H1 (cell line): ENCODE measurements at regions not wholly inside any gene's neighbourhood (a gene's known extent, or its start where the extent isn't known, plus 50 kb on each side); places are given as distances from the start of the nearest gene placed in this dataset.

Source experiments
- CTCF ChIA-PET: fragments of 300-600 bp; sonication (Branson Sonifier 250); formaldehyde crosslinking; loops from one replicate; lab custom pipeline; 2021; ENCODE audit not compliant: partially characterized antibody; lab: Charles Lee
- POLR2A ChIA-PET: fragments of 300-600 bp; sonication (Branson Sonifier 250); formaldehyde crosslinking; loops from one replicate; lab custom pipeline; 2021; ENCODE audit warnings: inconsistent platforms; ENCODE audit not compliant: partially characterized antibody; lab: Charles Lee
- DNase-seq, 2 experiments: peaks; one replicate each; pipeline versions ENCODE4 v3.0.0 to v3.0.0-alpha.2; 2010 to 2022; ENCODE audit warnings: low spot score in 2 of 2, low read depth in 1 of 2, mixed read lengths in 1 of 2
- FAIRE-seq: peaks from 2 replicates; lab custom pipeline; 2011; peaks lifted over from hg19 to GRCh38; lab: Jason Lieb, UNC
- H2AFZ ChIP-seq: 2 replicates; pipeline ENCODE4 v1.8.1; 2012; ENCODE audit warnings: low read length, inconsistent platforms
- H2AK5ac ChIP-seq: 2 replicates; pipeline ENCODE4 v1.6.1; 2013; ENCODE audit warnings: low read depth, low read length
- H2BK120ac ChIP-seq: replicated peaks from 2 replicates; pipeline ENCODE3; 2013; ENCODE audit warnings: low read depth, low read length, inconsistent platforms
- H2BK12ac ChIP-seq: 2 replicates; pipeline ENCODE4 v1.6.1; 2013; ENCODE audit warnings: low read depth, low read length
- H2BK15ac ChIP-seq: 2 replicates; pipeline ENCODE4 v1.6.1; 2013; ENCODE audit warnings: low read length
- H2BK20ac ChIP-seq: 2 replicates; pipeline ENCODE4 v1.6.1; 2013; ENCODE audit warnings: low read length
- H2BK5ac ChIP-seq: 2 replicates; pipeline ENCODE4 v1.6.1; 2013; ENCODE audit warnings: low read depth, low read length
- H3K14ac ChIP-seq: 2 replicates; pipeline ENCODE4 v1.6.1; 2013; ENCODE audit warnings: inconsistent platforms; ENCODE audit not compliant: insufficient read length
- H3K18ac ChIP-seq: 2 replicates; pipeline ENCODE4 v1.6.1; 2013; ENCODE audit warnings: low read length; ENCODE audit errors: extremely low read depth
- H3K23ac ChIP-seq: 2 replicates; pipeline ENCODE4 v1.6.1; 2013; ENCODE audit warnings: inconsistent platforms; ENCODE audit not compliant: insufficient read length
- H3K23me2 ChIP-seq: 2 replicates; pipeline ENCODE4 v1.6.1; 2013; ENCODE audit warnings: low read depth, low read length
- H3K27ac ChIP-seq: 2 replicates; pipeline ENCODE4 v1.6.1; 2011; ENCODE audit warnings: low read depth, low read length, inconsistent platforms
- H3K27me3 ChIP-seq, 4 experiments: replicated peaks in 1 of 4; 1 replicate in 1 of 4; 2 replicates in 3 of 4; pipeline versions ENCODE4 v1.6.1 to v1.8.1; 2011 to 2013; ENCODE audit warnings: low read length in 3 of 4, mild to moderate bottlenecking in 3 of 4, inconsistent platforms in 2 of 4, mixed read lengths in 2 of 4, moderate library complexity in 1 of 4; ENCODE audit not compliant: control insufficient read depth in 3 of 4, insufficient read depth in 3 of 4; ENCODE audit errors: extremely low read depth in 1 of 4
- H3K36me3 ChIP-seq, 4 experiments: 2 replicates each; pipeline versions ENCODE4 v1.6.1 to v1.8.1; 2011 to 2013; ENCODE audit warnings: mild to moderate bottlenecking in 4 of 4, low read length in 3 of 4, moderate library complexity in 2 of 4, control low read depth in 1 of 4, inconsistent platforms in 1 of 4; ENCODE audit not compliant: insufficient read depth in 4 of 4, control insufficient read depth in 2 of 4
- H3K4ac ChIP-seq: replicated peaks from 2 replicates; pipeline ENCODE3; 2013; ENCODE audit warnings: low read length, low read depth, mixed read lengths, inconsistent platforms; ENCODE audit not compliant: insufficient read length
- H3K4me1 ChIP-seq, 4 experiments: replicated peaks in 1 of 4; 1 replicate in 1 of 4; 2 replicates in 3 of 4; pipeline versions ENCODE4 v1.6.1 to v1.8.1; 2011 to 2013; ENCODE audit warnings: low read length in 3 of 4, inconsistent platforms in 2 of 4, mixed read lengths in 1 of 4; ENCODE audit not compliant: insufficient read depth in 4 of 4, control insufficient read depth in 3 of 4
- H3K4me2 ChIP-seq, 2 experiments: 2 replicates each; pipeline versions ENCODE4 v1.6.1 to v1.8.1; 2011 to 2013; ENCODE audit warnings: low read depth in 2 of 2, low read length in 2 of 2, control low read depth in 1 of 2, inconsistent platforms in 1 of 2, mild to moderate bottlenecking in 1 of 2; ENCODE audit not compliant: insufficient read depth in 1 of 2
- H3K4me3 ChIP-seq, 4 experiments: fragments of 200-600, 300-600 bp in 1 of 4; sonication (generic), shearing (Covaris generic), sonication (Bioruptor Twin) in 1 of 4; 2 replicates each; pipeline versions ENCODE4 v1.5.1 to v1.8.1; 2011 to 2016; ENCODE audit warnings: low read length in 4 of 4, low read depth in 3 of 4, control low read depth in 2 of 4, inconsistent platforms in 2 of 4, mild to moderate bottlenecking in 2 of 4, mixed read lengths in 1 of 4, moderate library complexity in 1 of 4; ENCODE audit not compliant: insufficient read depth in 2 of 4; ENCODE audit errors: extremely low read depth in 1 of 4
- H3K56ac ChIP-seq: replicated peaks from 2 replicates; pipeline ENCODE3; 2013; ENCODE audit warnings: low read depth, mild to moderate bottlenecking, mixed read lengths, low read length, inconsistent platforms; ENCODE audit not compliant: insufficient read length
- H3K79me1 ChIP-seq: 2 replicates; pipeline ENCODE4 v1.6.1; 2013; ENCODE audit warnings: low read depth, low read length, control low read depth
- H3K79me2 ChIP-seq, 2 experiments: 2 replicates each; pipeline versions ENCODE4 v1.6.1 to v1.8.1; 2012 to 2013; ENCODE audit warnings: low read length in 2 of 2, mild to moderate bottlenecking in 2 of 2, inconsistent platforms in 1 of 2; ENCODE audit not compliant: insufficient read depth in 2 of 2, control insufficient read depth in 1 of 2
- H3K9ac ChIP-seq, 4 experiments: replicated peaks in 1 of 4; 1 replicate in 1 of 4; 2 replicates in 3 of 4; pipeline versions ENCODE4 v1.6.1 to v1.8.1; 2011 to 2013; ENCODE audit warnings: low read depth in 3 of 4, low read length in 3 of 4, control low read depth in 2 of 4, mild to moderate bottlenecking in 2 of 4, moderate library complexity in 2 of 4, inconsistent platforms in 1 of 4; ENCODE audit errors: extremely low read depth in 1 of 4
- H3K9me3 ChIP-seq, 2 experiments: 2 replicates each; pipeline versions ENCODE4 v1.6.1 to v1.8.1; 2012 to 2013; ENCODE audit warnings: mild to moderate bottlenecking in 2 of 2, moderate library complexity in 2 of 2, control low read depth in 1 of 2, inconsistent platforms in 1 of 2, low read depth in 1 of 2, low read length in 1 of 2, mixed read lengths in 1 of 2; ENCODE audit not compliant: insufficient read depth in 2 of 2
- H4K20me1 ChIP-seq, 2 experiments: replicated peaks in 1 of 2; 2 replicates each; pipeline versions ENCODE3 to v1.8.1; 2011 to 2013; ENCODE audit warnings: inconsistent platforms in 2 of 2, low read length in 2 of 2, mild to moderate bottlenecking in 1 of 2; ENCODE audit not compliant: insufficient read depth in 2 of 2, control insufficient read depth in 1 of 2
- H4K5ac ChIP-seq: 2 replicates; pipeline ENCODE4 v1.6.1; 2013; ENCODE audit warnings: low read length, low read depth, mixed read lengths, inconsistent platforms; ENCODE audit not compliant: insufficient read length
- H4K8ac ChIP-seq: 2 replicates; pipeline ENCODE4 v1.8.0; 2013; ENCODE audit warnings: mild to moderate bottlenecking, moderate library complexity, low read length, inconsistent platforms; ENCODE audit not compliant: insufficient read depth; ENCODE audit errors: extremely low read depth
- H4K91ac ChIP-seq: replicated peaks from 2 replicates; pipeline ENCODE3; 2013; ENCODE audit warnings: low read length, mixed read lengths, inconsistent platforms; ENCODE audit not compliant: insufficient read length
- BRCA1 ChIP-seq: IDR thresholded peaks from 2 replicates; pipeline ENCODE4 v1.6.1; 2012; ENCODE audit warnings: low read depth, low read length, improper control_type of control experiment
- CBX5 ChIP-seq: fragments of 300-800, 300-1000 bp; sonication (generic); IDR thresholded peaks from 2 replicates; pipeline ENCODE4 v1.7.1; 2016; ENCODE audit warnings: antibody characterized with exemption, low read length, low read depth
- CTBP2 ChIP-seq: IDR thresholded peaks from 2 replicates; pipeline ENCODE4 v1.7.0; 2011; ENCODE audit warnings: borderline replicate concordance, mild to moderate bottlenecking, moderate library complexity, mixed read lengths, low read length; ENCODE audit not compliant: insufficient read depth, insufficient read length
- CTCF ChIP-seq, 3 experiments: IDR thresholded peaks; 1 replicate in 2 of 3; 2 replicates in 1 of 3; pipeline versions ENCODE4 v1.5.1 to v1.6.1; 2011; ENCODE audit warnings: low read length in 3 of 3, mild to moderate bottlenecking in 3 of 3, inconsistent platforms in 2 of 3, low read depth in 1 of 3, moderate library complexity in 1 of 3; ENCODE audit not compliant: insufficient read depth in 1 of 3; ENCODE audit errors: control extremely low read depth in 1 of 3
- FOSL1 ChIP-seq: IDR thresholded peaks from 2 replicates; pipeline ENCODE4 v1.6.1; 2011; ENCODE audit warnings: mild to moderate bottlenecking, low read depth, low read length, moderate library complexity; ENCODE audit not compliant: insufficient read depth
- MAFK ChIP-seq: IDR thresholded peaks from 2 replicates; pipeline ENCODE4 v1.6.1; 2012; ENCODE audit warnings: low read depth, mild to moderate bottlenecking, improper control_type of control experiment, low read length
- MAX ChIP-seq: IDR thresholded peaks from 2 replicates; pipeline ENCODE4 v1.6.1; 2012; ENCODE audit warnings: inconsistent platforms
- POU5F1 ChIP-seq: IDR thresholded peaks from 2 replicates; pipeline ENCODE4 v1.6.1; 2011; ENCODE audit warnings: low read depth, mild to moderate bottlenecking, low read length, moderate library complexity
- RXRA ChIP-seq: IDR thresholded peaks from 2 replicates; pipeline ENCODE4 v1.6.1; 2011; ENCODE audit warnings: low read depth, mild to moderate bottlenecking, low read length, moderate library complexity; ENCODE audit not compliant: insufficient read depth
- USF2 ChIP-seq: IDR thresholded peaks from 2 replicates; pipeline ENCODE4 v1.6.1; 2011; ENCODE audit warnings: low read length, improper control_type of control experiment
- WGBS, 2 experiments: shearing (Covaris generic) in 1 of 2; methylation state at CpG; one replicate each; pipeline versions ENCODE4 v1.1.6 to v1.1.7; 2013 to 2015; ENCODE audit warnings: low lambda C conversion rate in 2 of 2, mixed read lengths in 2 of 2, inconsistent platforms in 1 of 2, low coverage in 1 of 2, missing lambda C conversion rate in 1 of 2; ENCODE audit not compliant: insufficient replicate concordance in 2 of 2, insufficient coverage in 1 of 2, insufficient read length in 1 of 2; ENCODE audit errors: extremely low coverage in 1 of 2, missing lambda C conversion rate in 1 of 2; 5-methylcytosine and 5-hydroxymethylcytosine counted together

- Histone ChIP-seq H3K27me3 (no peaks in the 10 kb centered on the region), H2AFZ (no peak overlapping the region), H3K79me2 (no peaks in the 10 kb centered on the region), H3K27ac (no peak overlapping the region), H3K4me3 (no peak overlapping the region), H3K79me1 (no peaks in the 10 kb centered on the region), H3K9ac (no peak overlapping the region), H3K4ac (no peak overlapping the region), H4K5ac (no peak overlapping the region), H3K18ac (no peak overlapping the region), H3K36me3 (no peaks in the 10 kb centered on the region), H3K4me1 (no peaks in the 10 kb centered on the region), H2BK12ac (no peak overlapping the region), H4K91ac (no peak overlapping the region), H3K9me3 (no peaks in the 10 kb centered on the region), H3K23me2 (no peaks in the 10 kb centered on the region), H2BK20ac (no peak overlapping the region), H2BK5ac (no peak overlapping the region), H2BK120ac (no peak overlapping the region), H3K4me2 (no peak overlapping the region), H4K8ac (no peak overlapping the region), H3K56ac (no peak overlapping the region), H3K14ac (no peak overlapping the region), H2BK15ac (no peak overlapping the region), H4K20me1 (no peaks in the 10 kb centered on the region), H3K23ac (no peak overlapping the region), H2AK5ac (no peak overlapping the region)
- ChIA-PET POLR2A (no interaction called here), CTCF (interaction anchor here (1.6 kb wide), 1 partner anchor 17 kb away, joined by 4 read pairs; no protein-coding TSS in a partner anchor)
- 91% methylated on average over 3 of the region's 3 CpGs; no CpG with 5 or more reads in 1 of the 2 experiments for WGBS, 2 experiments
- DNase-seq (no peak), FAIRE-seq (no peak)
- no peak for TF ChIP-seq USF2
- TF ChIP-seq CTCF (IDR thresholded peaks at IDR 0.05; ENCODE audit: control extremely low read depth in 1 of 3, insufficient read depth in 1 of 3, low read depth in 1 of 3, low read length in 3 of 3), result no peak
- TF ChIP-seq CTBP2, result no peak
- TF ChIP-seq POU5F1, result no peak
- TF ChIP-seq FOSL1, result no peak
- TF ChIP-seq MAFK, result no peak
- no peak for TF ChIP-seq CBX5
- no peak for TF ChIP-seq BRCA1
- TF ChIP-seq MAX, result no peak
- no peak for TF ChIP-seq RXRA
Observed at GRCh38 chr11:106601684-106602297, 416.5 kb downstream of the GUCY1A2 start.
